Panc1 (cell line): ENCODE measurements at regions not wholly inside any gene's neighbourhood (a gene's known extent, or its start where the extent isn't known, plus 50 kb on each side); places are given as distances from the start of the nearest gene placed in this dataset.

Experiments used
- TF ChIP-seq, protein P1 (sequence below): fragments of 450-650 bp; IDR thresholded peaks from 2 replicates; pipeline ENCODE4 v1.5.1; 2017; ENCODE audit warnings: mild to moderate bottlenecking
- TF ChIP-seq, protein P2 (sequence below), 2 experiments: IDR thresholded peaks; 2 replicates each; pipeline ENCODE4 v1.6.1; 2011 to 2012; ENCODE audit warnings: low read depth in 2 of 2, control low read depth in 1 of 2, low read length in 1 of 2, mild to moderate bottlenecking in 1 of 2, moderate library complexity in 1 of 2; ENCODE audit not compliant: insufficient read depth in 1 of 2

DNA sequence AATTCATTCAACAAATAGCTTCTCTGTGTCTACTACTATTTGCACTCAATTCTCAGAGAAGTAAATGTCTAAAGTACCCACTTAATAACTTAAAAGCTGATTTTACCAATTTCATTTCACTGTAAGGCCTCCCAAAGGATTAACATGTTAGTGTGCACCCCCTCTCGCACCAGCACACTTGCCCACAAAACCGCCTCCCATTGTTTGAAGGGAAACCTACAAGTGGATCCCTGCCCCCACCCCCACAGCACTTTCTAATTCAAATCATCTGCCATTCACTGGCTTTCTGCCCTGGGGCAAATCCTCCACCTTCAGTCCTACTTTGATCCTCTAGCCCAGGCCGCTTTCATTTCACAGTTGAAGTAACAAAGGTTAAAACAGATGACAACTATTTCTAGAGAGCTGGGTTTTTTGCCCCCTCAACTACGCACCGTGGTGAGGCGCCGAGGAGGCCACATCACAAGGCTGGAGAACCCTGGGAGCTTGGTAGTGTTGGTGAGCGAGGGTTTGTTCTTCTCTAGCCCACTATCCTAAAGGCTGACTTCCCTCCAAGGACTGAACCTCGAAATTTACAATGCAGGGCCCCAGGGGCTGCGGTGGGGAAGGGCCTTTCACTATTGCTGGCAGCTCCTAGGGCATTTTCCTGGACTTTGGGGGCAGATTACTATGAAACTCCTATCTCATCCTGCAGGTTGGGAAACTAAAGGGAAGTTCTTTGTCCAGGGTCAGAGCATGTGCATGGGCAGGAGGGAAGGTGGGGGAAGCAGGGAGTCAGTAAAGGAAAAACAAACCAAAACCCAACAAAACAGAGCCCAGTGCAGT lies 517.4 kb upstream of the ZMIZ1 start:
- TF ChIP-seq, protein P1, sequence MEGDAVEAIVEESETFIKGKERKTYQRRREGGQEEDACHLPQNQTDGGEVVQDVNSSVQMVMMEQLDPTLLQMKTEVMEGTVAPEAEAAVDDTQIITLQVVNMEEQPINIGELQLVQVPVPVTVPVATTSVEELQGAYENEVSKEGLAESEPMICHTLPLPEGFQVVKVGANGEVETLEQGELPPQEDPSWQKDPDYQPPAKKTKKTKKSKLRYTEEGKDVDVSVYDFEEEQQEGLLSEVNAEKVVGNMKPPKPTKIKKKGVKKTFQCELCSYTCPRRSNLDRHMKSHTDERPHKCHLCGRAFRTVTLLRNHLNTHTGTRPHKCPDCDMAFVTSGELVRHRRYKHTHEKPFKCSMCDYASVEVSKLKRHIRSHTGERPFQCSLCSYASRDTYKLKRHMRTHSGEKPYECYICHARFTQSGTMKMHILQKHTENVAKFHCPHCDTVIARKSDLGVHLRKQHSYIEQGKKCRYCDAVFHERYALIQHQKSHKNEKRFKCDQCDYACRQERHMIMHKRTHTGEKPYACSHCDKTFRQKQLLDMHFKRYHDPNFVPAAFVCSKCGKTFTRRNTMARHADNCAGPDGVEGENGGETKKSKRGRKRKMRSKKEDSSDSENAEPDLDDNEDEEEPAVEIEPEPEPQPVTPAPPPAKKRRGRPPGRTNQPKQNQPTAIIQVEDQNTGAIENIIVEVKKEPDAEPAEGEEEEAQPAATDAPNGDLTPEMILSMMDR, result no peak
- TF ChIP-seq, protein P2, sequence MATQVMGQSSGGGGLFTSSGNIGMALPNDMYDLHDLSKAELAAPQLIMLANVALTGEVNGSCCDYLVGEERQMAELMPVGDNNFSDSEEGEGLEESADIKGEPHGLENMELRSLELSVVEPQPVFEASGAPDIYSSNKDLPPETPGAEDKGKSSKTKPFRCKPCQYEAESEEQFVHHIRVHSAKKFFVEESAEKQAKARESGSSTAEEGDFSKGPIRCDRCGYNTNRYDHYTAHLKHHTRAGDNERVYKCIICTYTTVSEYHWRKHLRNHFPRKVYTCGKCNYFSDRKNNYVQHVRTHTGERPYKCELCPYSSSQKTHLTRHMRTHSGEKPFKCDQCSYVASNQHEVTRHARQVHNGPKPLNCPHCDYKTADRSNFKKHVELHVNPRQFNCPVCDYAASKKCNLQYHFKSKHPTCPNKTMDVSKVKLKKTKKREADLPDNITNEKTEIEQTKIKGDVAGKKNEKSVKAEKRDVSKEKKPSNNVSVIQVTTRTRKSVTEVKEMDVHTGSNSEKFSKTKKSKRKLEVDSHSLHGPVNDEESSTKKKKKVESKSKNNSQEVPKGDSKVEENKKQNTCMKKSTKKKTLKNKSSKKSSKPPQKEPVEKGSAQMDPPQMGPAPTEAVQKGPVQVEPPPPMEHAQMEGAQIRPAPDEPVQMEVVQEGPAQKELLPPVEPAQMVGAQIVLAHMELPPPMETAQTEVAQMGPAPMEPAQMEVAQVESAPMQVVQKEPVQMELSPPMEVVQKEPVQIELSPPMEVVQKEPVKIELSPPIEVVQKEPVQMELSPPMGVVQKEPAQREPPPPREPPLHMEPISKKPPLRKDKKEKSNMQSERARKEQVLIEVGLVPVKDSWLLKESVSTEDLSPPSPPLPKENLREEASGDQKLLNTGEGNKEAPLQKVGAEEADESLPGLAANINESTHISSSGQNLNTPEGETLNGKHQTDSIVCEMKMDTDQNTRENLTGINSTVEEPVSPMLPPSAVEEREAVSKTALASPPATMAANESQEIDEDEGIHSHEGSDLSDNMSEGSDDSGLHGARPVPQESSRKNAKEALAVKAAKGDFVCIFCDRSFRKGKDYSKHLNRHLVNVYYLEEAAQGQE (IDR thresholded peaks at IDR 0.05; ENCODE audit: insufficient read depth in 1 of 2, low read depth in 2 of 2, low read length in 1 of 2), result no peak
